PC-9 (cell line): ENCODE measurements at regions not wholly inside any gene's neighbourhood (a gene's known extent, or its start where the extent isn't known, plus 50 kb on each side); places are given as distances from the start of the nearest gene placed in this dataset.

Source experiments
- BruUV-seq: library from RNA; stranded (reverse); fragments of 400-500 nt; replicated peaks from 2 replicates; lab custom pipeline; 2021; lab: Mats Ljungman, UMichigan
- CTCF ChIA-PET: fragments of 300-600 bp; sonication (Branson Sonifier 250); formaldehyde crosslinking; loops from one replicate; lab custom pipeline; 2022; ENCODE audit warnings: antibody characterized with exemption; lab: Charles Lee
- POLR2A ChIA-PET: fragments of 300-600 bp; sonication (Branson Sonifier 250); formaldehyde crosslinking; loops from one replicate; lab custom pipeline; 2022; ENCODE audit warnings: antibody characterized with exemption; ENCODE audit not compliant: unreplicated experiment; lab: Charles Lee
- DNase-seq, 2 experiments: peaks; one replicate each; pipeline versions ENCODE4 v3.0.0 to v3.0.0-alpha.2; 2015 to 2022; ENCODE audit warnings: mixed read lengths in 1 of 2
- H2AFZ ChIP-seq: fragments of 200-600 bp; sonication (generic); 2 replicates; pipeline ENCODE4 v1.8.1; 2017; ENCODE audit warnings: antibody characterized with exemption
- H3F3A ChIP-seq: fragments of 200-600 bp; sonication (generic); 2 replicates; pipeline ENCODE4 v1.8.1; 2017; ENCODE audit warnings: antibody characterized with exemption, mild to moderate bottlenecking, low read depth; ENCODE audit not compliant: insufficient read depth
- H3K27ac ChIP-seq: fragments of 200-600 bp; sonication (generic); 2 replicates; pipeline ENCODE4 v1.6.1; 2016; ENCODE audit warnings: mixed run types
- H3K27me3 ChIP-seq: fragments of 200-600 bp; sonication (generic); 2 replicates; pipeline ENCODE4 v1.6.1; 2016; ENCODE audit warnings: low read depth, mixed run types; ENCODE audit not compliant: insufficient read depth
- H3K36me3 ChIP-seq: fragments of 200-600 bp; sonication (generic); 2 replicates; pipeline ENCODE4 v1.6.1; 2016; ENCODE audit warnings: low read depth, mixed run types
- H3K4me1 ChIP-seq: fragments of 200-600 bp; sonication (generic); replicated peaks from 2 replicates; pipeline ENCODE4 v1.6.1; 2016; ENCODE audit warnings: mixed run types; ENCODE audit not compliant: insufficient read depth
- H3K4me2 ChIP-seq: fragments of 200-600 bp; sonication (generic); 2 replicates; pipeline ENCODE4 v1.6.1; 2017; ENCODE audit warnings: mixed run types
- H3K4me3 ChIP-seq: fragments of 200-600 bp; sonication (generic); 2 replicates; pipeline ENCODE4 v1.6.1; 2016; ENCODE audit warnings: mixed run types
- H3K79me2 ChIP-seq: fragments of 200-600 bp; sonication (generic); 2 replicates; pipeline ENCODE4 v1.6.1; 2017; ENCODE audit warnings: low read depth, mixed run types
- H3K9me2 ChIP-seq: fragments of 200-600 bp; sonication (generic); 2 replicates; pipeline ENCODE4 v1.8.1; 2017; ENCODE audit warnings: mild to moderate bottlenecking; ENCODE audit not compliant: insufficient read depth
- H3K9me3 ChIP-seq: fragments of 200-600 bp; sonication (generic); 2 replicates; pipeline ENCODE4 v1.8.1; 2016; ENCODE audit warnings: low read depth; ENCODE audit not compliant: insufficient read depth
- H4K20me1 ChIP-seq: fragments of 200-600 bp; sonication (generic); 2 replicates; pipeline ENCODE4 v1.8.1; 2017; ENCODE audit not compliant: insufficient read depth
- EZH2 ChIP-seq: fragments of 200-600 bp; sonication (generic); IDR thresholded peaks from 2 replicates; pipeline ENCODE4 v1.8.0; 2017; ENCODE audit warnings: antibody characterized with exemption, low read depth
- intact Hi-C: fragments of 100-400 bp; cut with micrococcal nuclease; formaldehyde crosslinking; loops from one replicate; pipeline ENCODE4 v1.10.0; 2022; ENCODE audit not compliant: unreplicated experiment
- TF ChIP-seq, protein P1 (sequence below): fragments of 200-600 bp; sonication (generic); conservative IDR thresholded peaks from 2 replicates; pipeline ENCODE4 v1.6.1; 2017; ENCODE audit warnings: mixed run types, antibody characterized with exemption, mild to moderate bottlenecking, moderate library complexity

DNA sequence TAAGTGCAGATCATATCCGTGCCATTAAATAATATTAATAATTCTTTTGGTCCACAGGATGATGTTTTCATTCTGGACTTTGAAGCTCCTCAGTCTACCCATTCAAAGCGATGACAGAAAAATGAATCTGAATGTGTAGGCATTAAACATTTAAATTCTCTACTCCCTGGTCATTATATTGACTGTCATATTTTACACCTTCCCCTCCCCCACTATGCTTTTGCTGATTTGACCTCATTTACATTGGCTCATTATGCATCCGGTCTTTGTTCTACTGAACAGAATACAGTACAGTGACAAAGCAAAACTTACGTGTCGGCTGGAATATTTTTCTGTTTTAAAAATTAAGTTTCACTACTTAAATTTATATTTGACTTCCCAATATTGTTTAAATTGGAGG lies 289.7 kb upstream of the TMEM161B start:
- Histone ChIP-seq H3K4me1 (no peaks in the 10 kb centered on the region), H4K20me1 (no peaks in the 10 kb centered on the region), H3K9me2 (no peaks in the 10 kb centered on the region), H3K27me3 (no peaks in the 10 kb centered on the region), H3K4me2 (no peak overlapping the region), H2AFZ (no peak overlapping the region), H3K36me3 (no peaks in the 10 kb centered on the region), H3K79me2 (no peaks in the 10 kb centered on the region), H3K4me3 (no peak overlapping the region), H3K27ac (no peak overlapping the region), H3F3A (no peaks in the 10 kb centered on the region), H3K9me3 (no peaks in the 10 kb centered on the region)
- POLR2A ChIA-PET: no interaction called here
- no peak for DNase-seq
- intact Hi-C loops: no loop called here
- CTCF ChIA-PET: no interaction called here
- TF ChIP-seq, protein P1, sequence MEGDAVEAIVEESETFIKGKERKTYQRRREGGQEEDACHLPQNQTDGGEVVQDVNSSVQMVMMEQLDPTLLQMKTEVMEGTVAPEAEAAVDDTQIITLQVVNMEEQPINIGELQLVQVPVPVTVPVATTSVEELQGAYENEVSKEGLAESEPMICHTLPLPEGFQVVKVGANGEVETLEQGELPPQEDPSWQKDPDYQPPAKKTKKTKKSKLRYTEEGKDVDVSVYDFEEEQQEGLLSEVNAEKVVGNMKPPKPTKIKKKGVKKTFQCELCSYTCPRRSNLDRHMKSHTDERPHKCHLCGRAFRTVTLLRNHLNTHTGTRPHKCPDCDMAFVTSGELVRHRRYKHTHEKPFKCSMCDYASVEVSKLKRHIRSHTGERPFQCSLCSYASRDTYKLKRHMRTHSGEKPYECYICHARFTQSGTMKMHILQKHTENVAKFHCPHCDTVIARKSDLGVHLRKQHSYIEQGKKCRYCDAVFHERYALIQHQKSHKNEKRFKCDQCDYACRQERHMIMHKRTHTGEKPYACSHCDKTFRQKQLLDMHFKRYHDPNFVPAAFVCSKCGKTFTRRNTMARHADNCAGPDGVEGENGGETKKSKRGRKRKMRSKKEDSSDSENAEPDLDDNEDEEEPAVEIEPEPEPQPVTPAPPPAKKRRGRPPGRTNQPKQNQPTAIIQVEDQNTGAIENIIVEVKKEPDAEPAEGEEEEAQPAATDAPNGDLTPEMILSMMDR: no peak
- no peak for TF ChIP-seq EZH2
- no TSS peak for BruUV-seq

DNA sequence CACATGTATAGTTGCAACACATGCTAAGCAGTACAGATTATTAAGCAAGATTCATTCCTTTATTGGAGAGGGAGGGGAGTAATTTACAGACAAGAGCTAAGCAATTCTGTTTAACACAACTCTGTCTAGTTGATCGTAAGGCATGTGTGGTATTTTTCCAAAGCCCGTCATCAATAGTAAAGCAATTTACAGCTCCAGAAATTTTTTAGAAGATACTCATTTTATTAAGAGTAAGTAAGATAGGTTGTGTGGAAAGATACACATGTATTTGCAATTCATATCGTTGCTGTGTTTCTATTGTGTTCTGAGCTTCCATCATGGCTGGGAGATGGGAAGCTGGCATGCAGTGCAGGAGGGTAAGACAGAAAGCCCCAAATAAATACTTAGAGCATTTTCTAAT lies 289.2 kb upstream of the TMEM161B start:
- ChIA-PET POLR2A (no interaction called here), CTCF (no interaction called here)
- no TSS peak for BruUV-seq
- Histone ChIP-seq H3K4me1 (no peaks in the 10 kb centered on the region), H3K36me3 (no peaks in the 10 kb centered on the region), H3K4me3 (no peak overlapping the region), H3K9me2 (no peaks in the 10 kb centered on the region), H4K20me1 (no peaks in the 10 kb centered on the region), H3F3A (no peaks in the 10 kb centered on the region), H3K27me3 (no peaks in the 10 kb centered on the region), H3K27ac (no peak overlapping the region), H3K79me2 (no peaks in the 10 kb centered on the region), H3K4me2 (no peak overlapping the region), H2AFZ (no peak overlapping the region), H3K9me3 (no peaks in the 10 kb centered on the region)
- intact Hi-C loops: no loop called here
- no peak for DNase-seq
- TF ChIP-seq, protein P1: no peak
- no peak for TF ChIP-seq EZH2

DNA sequence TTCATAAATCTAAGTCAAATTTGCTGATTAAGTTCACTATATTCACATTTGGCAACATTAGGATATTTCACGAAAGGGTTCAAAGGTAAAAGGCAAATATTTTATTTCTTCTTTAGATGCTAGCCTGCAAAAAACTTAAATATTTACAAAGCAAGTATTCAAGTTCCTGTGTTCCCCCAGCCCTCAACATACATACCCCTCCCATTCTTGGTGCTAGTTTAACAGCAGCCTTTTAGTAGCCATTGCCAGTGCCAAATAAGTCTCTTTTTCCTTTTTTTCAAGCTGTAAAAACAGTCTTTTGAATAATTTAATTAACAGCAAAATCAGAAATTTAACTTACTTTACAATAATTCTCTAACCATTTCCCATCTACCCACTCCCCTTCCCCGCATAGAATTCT lies 288.5 kb upstream of the TMEM161B start:
- Histone ChIP-seq H4K20me1 (no peaks in the 10 kb centered on the region), H3K4me2 (no peak overlapping the region), H3K4me1 (no peaks in the 10 kb centered on the region), H3K27me3 (no peaks in the 10 kb centered on the region), H3K9me2 (no peaks in the 10 kb centered on the region), H3K27ac (no peak overlapping the region), H3K36me3 (no peaks in the 10 kb centered on the region), H3K9me3 (no peaks in the 10 kb centered on the region), H3K4me3 (no peak overlapping the region), H2AFZ (no peak overlapping the region), H3F3A (no peaks in the 10 kb centered on the region), H3K79me2 (no peaks in the 10 kb centered on the region)
- no peak for DNase-seq
- ChIA-PET CTCF (no interaction called here), POLR2A (no interaction called here)
- intact Hi-C loops: no loop called here
- TF ChIP-seq, protein P1: no peak
- no peak for TF ChIP-seq EZH2
- no TSS peak for BruUV-seq
